H1 (cell line): ENCODE measurements at regions not wholly inside any gene's neighbourhood (a gene's known extent, or its start where the extent isn't known, plus 50 kb on each side); places are given as distances from the start of the nearest gene placed in this dataset.

Experiments used
- KDM1A ChIP-seq: fragments of 200-600, 300-600 bp; sonication (generic); IDR thresholded peaks from 2 replicates; pipeline ENCODE4 v1.7.1; 2016; ENCODE audit warnings: mild to moderate bottlenecking, low read length, borderline replicate concordance
- POLR2A ChIP-seq, 2 experiments: IDR thresholded peaks; 1 replicate in 1 of 2; 2 replicates in 1 of 2; pipeline ENCODE4 v1.6.1; 2011; ENCODE audit warnings: low read depth in 2 of 2, low read length in 2 of 2, mild to moderate bottlenecking in 2 of 2; ENCODE audit errors: control extremely low read depth in 1 of 2
- SAP30 ChIP-seq: fragments of 300-600 bp; sonication (generic); IDR thresholded peaks from 2 replicates; pipeline ENCODE4 v1.7.1; 2012; ENCODE audit warnings: low read length, moderate library complexity, mild to moderate bottlenecking, inconsistent platforms; ENCODE audit not compliant: insufficient read depth, insufficient replicate concordance
- SP1 ChIP-seq: IDR thresholded peaks from 2 replicates; pipeline ENCODE4 v1.6.1; 2011; ENCODE audit warnings: low read depth, low read length
- SP4 ChIP-seq: IDR thresholded peaks from 2 replicates; pipeline ENCODE4 v1.6.1; 2012; ENCODE audit warnings: low read length, inconsistent platforms

GRCh38 chr13:40167327-40167726 lies 499.1 kb downstream of the FOXO1 start (continued):
- TF ChIP-seq SP1 (no peak), SAP30 (no peak), KDM1A (no peak), POLR2A (IDR thresholded peaks at IDR 0.05; ENCODE audit: control extremely low read depth in 1 of 2, low read depth in 2 of 2, low read length in 2 of 2) (no peak), SP4 (no peak)
